GM19035 (cell line): ENCODE measurements at regions not wholly inside any gene's neighbourhood (a gene's known extent, or its start where the extent isn't known, plus 50 kb on each side); places are given as distances from the start of the nearest gene placed in this dataset.
A peak's percentile ranks its signal among the peaks of the same experiment; 100 is the strongest.

Experiments used
- ATAC-seq: cut with Tn5 transposase; IDR thresholded peaks from one replicate; pipeline ENCODE4 v1.9.1; 2021; ENCODE audit not compliant: unreplicated experiment

DNA sequence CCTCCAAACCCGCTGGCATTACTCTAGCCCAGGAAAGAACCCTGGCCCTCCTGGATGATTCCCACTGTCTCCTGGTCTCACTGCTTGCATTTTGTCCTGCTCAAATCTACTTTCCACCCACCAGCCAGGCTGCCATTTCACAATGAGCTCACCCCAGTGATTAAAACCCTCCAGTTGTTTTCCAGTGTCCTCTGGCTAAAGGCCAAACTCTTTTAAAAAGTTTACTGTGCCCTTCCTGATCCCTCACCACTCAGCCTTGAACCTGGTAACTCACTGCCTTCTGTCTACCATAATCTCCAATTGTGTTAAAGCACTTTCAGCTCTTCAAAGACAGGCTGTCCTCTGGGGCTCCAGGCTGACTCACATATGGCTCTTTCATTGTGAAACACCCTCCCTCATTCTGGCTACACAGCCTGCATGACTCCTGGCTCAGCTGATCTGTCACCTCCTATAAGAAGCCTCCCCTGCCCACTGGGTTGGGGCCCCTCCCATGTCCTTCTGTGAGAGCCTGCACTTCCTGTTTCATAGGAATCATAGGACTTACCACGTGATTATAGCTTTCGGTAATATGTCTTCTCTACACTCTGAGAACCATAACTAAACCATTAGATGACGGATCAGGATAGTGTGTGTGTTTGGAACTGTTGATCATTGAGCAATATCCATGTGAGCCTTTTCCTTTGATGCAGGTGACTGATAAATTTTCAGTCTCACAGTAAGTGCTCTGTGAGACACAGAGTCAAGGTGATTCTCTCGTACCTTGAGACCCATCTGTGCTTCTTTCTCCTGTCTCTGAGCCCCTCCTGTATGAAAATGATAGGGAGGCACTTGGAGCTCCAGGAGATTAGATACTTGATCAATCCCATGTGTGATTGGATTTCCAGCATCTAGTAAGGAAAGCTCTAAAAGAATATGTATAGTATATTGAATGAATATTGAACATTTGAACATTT lies 590.8 kb upstream of the ID2 start:
- no peak for ATAC-seq

DNA sequence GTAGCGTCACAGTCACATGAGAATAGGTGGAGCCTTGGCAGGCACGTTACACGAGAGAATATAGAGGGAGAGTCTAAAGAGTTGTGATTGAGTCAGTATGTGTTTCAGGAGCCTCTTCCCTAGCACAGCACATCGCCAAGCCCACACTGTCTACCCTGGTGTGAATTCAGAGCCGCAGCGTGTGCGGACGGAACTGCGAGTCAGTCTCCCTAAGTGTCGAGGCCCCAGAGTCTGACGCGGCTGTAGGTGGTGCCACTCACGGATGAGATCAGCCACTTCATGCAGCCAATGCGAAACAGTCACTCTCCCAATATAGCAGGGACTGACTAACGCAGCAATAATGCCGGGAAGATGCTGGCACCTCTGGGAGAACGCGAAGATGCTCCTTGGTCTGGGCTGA lies 587.3 kb upstream of the ID2 start:
- no peak for ATAC-seq

DNA sequence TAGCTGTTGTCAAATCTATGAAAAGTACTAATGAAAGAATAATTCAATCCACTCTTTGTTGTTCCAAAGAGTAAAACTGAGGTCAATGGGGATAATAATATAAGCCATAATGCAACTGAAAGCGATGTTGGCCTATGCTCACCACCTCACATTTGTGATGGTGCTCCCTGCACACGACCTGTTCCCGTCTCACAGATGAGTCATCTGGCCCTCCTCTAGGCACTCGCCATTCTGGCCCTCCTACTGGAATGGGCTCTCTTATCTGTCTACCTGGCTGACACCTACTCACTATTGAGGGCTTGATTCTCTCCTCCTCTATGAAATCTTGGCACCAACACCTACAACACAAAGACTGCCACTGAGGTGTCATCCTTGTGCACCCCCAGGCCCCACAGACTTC lies 585.9 kb upstream of the ID2 start:
- no peak for ATAC-seq

DNA sequence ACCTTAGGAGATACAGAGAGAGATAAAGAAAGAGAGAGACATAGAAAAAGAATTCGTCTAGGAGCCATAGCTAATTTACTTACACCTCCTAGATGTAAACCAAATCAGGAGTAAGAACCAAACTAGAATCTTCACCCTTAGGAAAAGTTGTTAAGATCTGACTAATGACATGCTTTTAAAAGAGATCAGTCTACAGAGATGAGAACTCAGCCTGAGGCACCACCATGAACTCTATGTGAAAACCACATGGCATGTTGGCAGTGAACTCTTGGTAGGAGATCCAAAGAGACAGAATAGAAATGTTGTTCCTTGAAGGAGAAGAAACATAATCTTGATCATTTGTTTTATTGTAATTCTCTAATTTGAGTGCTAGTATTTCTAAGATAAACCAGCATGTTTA lies 585.4 kb upstream of the ID2 start:
- ATAC-seq, result no peak

DNA sequence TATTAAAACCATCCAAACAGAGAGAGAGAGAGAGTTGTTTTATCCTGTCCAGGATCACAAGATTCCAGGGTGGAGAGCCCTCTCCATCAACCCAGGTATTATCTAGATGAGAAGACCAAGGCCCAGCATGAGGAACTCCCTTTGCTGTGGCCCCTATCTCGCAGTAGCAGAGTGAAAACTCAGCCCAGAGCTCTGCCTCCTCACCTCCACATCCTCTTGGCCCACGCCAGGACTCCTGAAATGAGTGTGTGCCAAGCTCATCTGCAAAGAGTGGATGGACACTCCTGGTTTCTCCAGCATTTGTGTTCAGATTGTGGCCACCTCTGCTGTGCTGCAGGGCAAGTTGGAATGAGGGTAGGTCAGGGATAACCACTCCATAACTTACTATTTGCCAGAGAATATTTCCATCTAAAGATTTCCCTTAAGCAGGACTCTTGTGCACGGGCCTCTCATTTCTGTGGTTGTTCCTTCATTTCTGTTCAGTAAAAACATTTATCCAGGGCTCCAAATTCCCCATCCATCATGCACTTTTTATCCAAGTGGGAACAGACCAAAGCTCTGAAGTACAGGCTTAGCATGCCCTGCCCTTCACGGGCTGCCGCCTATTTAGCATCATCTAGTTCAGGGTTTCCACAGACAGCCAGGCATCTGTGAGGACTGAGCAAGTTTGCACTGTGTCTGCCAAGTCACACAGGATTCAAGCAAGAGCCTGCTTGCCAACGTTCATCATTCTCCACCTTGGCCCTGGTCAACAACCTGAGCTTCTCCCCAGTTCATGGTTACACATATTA lies 583.2 kb upstream of the ID2 start:
- no peak for ATAC-seq

DNA sequence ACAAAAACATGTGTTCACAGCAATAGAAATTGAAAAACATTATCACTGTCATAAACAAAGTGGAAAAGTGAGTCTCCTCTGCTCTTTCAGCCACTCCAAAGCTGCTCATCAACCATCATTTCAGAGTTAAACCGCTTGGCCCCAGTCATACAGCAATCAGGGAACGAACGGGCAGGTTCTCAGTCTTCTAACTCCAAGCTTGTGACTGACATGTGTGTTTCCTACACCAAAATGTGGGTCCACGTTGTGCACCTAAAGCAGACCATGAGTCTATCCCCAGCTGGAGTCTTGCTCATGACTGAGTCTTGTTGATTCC lies 582.6 kb upstream of the ID2 start:
- no peak for ATAC-seq

DNA sequence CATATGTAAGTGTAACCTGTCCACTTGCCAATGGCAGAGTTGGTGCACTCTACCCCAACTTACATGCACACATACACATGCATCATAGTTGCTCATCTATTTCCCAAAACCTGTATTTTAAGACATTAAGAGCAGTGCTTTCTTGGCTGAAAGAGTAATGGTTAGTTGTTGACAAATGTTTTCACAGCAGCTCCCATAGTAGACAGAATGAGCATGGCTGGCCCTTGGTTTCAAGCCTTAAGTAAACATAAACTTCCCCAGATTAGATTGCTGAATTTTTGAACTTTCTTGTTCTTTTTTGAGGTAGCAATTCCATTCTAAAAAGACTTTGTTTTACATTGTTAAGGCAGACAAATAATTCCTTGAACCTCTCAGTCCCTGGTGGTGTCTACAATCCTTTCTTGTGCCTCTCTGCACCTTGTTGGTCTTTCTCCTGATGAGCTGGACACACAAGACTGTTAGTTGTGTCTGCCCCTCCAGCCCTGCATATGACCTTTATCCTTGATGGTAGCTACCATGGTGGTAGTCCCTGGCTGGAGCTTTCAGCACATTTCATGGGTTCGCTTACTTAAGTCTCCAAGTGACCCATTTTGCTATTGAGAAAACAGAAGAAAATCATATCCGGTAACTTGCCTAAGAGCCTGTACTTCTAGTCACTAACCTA lies 580.1 kb upstream of the ID2 start:
- ATAC-seq, result no peak

DNA sequence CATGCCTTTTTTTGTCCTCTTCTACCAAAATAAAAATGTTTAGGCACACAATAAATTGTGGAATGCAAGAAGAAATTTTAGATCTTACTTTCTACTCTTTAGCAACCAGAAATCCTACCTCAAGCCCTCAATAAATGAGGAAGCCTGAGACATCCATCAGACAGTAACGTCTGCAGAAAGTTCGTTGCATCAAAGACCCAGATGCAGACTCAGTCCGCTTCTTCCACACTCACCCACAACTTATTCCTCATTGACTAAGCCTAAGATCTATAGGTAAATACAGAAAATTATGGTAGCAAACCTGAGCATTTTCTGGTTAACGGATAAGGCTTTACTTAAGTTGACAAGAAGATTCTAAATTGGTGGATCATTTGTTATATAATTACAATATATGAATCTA lies 579.4 kb upstream of the ID2 start:
- no peak for ATAC-seq

DNA sequence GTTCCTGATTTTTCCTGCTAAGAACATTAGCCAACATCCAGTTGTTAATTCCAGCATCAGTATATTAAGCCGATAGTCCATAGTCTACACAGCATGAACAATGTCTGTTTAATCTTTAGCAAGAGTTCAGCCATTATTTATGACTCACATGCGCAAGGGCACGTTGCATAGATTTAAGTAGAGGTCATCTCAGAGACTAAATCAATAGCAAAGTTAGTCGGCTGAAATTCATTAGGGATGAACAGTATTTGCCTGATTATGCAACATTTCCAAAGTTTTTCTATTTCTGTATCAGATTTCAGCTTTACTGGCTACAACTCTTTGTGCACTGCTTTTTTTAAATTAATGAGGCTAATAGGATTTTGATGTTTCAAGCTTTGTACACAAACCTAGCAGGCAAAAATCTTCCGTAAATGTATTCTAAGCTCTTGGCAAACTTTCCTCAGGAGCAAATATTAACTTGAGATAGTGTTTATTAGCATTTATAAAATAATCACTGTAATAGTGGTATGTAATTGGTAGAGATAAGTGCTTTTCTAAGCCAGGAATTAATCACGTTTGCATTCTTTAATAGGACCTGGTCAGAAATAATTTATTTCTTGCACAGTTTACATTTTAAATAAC lies 578.7 kb upstream of the ID2 start:
- ATAC-seq, result no peak

DNA sequence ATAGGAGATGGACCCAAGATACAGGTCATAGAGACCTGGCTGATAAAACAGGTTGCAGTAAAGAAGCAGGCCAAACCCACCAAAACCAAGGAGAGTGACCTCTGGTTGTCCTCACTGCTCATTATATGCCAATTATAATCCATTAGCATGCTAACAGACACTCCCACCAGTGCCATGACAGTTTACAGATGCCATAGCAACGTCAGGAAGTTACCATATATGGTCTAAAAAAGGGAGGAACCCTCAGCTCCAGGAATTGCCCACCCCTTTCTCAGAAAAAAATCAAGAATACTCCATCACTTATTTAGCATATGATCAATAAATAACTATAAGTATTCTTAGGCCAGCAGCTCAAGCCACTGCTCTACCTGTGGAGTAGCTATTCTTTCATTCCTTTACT lies 574.7 kb upstream of the ID2 start:
- ATAC-seq, result no peak

DNA sequence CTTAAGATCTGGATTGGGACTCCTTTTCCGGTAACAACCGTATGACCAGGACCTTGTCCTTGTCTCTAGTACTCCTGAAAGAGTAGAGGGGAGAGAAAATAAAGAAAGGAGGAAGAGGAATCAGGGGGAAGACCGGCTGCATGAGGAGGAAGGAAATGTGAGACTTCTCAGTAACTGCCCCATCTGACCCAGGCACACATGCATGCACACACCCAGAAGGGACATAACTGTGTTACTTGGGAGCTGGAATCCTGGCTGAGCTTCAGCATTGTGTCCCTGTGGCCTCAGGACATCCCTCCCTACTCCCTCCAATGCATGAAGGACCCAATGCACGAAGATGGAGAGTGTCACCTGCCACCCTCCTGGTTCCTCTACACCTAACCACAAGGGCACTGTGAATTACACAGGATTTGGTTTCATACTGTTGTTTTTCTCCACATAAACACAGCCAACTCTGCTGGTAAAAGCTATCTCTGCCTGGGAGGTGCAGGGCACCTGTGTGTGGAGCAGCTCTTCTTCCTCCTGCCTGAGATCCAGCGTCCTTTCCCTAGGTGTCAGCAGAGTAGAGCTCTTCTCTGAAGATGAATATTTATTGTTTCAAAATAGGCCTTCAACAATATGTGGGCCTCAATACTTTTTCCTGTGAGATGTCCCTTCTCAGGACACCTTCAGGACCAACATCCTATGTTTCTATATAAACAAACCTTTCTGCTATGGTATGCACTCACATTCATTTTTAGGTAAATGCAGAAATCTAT lies 574.1 kb upstream of the ID2 start:
- ATAC-seq, result no peak

DNA sequence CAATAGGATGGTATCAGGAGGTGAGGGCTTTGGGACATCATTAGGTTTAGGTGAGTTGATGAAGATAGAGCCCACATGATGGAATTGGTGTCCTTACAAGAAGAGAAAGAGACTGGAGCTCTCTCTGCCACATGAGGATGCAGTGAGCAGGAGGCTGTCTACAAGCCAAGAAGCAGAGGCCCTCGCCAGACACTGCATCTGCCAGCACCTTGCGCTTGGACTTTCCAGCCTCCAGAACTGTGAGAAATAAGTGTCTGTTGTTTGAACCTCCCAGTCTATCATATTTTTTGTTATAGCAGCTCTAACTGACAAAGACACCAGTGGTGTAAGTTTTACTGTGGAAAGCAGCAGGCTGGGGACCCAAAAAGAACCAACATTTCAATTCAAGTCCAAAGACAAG lies 571.1 kb upstream of the ID2 start:
- ATAC-seq, result no peak

DNA sequence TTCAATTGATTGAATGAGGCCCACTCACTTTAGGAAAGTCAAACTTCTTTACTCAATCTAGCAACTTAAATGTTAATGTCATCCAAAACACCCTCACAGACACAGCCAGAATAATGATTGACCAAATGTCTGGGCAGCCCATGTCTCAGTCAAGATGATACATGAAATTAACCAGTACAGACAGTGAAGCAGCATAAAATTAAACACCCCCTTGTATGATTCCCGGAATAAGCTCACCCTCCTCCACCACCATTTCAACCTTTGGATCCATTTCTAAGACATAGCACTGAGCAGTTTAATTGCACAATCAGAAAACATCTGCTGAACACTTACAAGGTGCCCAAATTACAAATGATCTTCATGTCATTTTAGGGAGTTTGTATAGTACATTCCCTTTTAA lies 570.7 kb upstream of the ID2 start:
- ATAC-seq, result no peak

DNA sequence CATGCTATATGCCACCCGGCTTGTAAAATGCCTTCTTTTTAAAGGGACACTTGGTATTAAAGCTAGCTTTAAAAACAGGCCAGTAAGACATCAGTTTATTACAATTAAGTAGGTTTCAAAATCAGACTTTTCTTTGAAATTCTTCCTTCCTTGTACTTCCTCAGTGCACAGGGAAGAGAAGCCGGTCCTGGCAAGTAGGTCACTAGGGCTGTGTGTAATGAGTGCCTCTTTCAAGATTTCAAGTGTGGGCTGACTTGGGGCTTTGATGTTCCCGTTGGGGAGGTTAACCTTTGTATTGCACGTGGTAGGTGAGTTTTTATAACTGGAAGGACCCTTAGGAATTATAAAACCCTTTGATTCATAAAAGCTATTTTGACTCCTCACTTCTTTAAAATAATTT lies 566.4 kb upstream of the ID2 start:
- no peak for ATAC-seq

DNA sequence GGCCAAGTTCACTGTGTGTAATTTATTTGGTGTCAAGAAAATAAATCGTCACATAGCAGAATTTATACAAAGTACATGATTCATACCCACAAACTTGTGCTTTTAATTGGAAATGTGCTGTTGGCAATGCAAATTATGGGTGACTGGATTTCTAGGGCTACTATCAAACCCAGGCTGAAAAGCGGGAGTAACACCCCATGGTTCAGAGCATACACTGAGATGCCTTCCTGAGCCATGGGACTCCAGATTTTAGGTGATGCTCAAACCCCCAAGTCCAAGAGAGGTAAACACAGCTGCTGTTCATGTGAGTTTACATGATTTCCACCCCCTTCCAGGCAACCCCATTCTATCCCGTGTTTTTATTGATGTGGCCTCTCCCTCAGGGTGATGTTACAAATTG lies 565.9 kb upstream of the ID2 start:
- ATAC-seq, result no peak

DNA sequence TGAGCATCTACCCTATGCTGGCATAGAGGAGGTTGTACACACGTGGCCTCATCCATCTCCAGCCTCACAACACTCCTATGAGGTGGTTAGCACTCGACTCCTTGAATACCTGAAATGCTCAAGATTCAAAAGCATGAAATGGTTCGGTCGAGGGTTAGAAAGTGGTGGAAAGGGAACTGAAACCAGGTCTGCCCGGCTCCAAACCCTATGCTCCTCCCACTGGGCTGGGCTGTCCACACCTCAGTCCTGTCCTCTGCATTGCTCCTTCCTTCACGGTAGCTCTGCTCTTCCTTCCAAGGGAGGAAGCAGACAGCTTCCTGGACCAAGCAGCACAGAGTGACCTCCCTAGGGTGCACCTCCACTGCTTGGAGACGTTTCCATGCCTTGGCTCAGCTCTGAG lies 565.2 kb upstream of the ID2 start:
- peak; percentile 99 for ATAC-seq

DNA sequence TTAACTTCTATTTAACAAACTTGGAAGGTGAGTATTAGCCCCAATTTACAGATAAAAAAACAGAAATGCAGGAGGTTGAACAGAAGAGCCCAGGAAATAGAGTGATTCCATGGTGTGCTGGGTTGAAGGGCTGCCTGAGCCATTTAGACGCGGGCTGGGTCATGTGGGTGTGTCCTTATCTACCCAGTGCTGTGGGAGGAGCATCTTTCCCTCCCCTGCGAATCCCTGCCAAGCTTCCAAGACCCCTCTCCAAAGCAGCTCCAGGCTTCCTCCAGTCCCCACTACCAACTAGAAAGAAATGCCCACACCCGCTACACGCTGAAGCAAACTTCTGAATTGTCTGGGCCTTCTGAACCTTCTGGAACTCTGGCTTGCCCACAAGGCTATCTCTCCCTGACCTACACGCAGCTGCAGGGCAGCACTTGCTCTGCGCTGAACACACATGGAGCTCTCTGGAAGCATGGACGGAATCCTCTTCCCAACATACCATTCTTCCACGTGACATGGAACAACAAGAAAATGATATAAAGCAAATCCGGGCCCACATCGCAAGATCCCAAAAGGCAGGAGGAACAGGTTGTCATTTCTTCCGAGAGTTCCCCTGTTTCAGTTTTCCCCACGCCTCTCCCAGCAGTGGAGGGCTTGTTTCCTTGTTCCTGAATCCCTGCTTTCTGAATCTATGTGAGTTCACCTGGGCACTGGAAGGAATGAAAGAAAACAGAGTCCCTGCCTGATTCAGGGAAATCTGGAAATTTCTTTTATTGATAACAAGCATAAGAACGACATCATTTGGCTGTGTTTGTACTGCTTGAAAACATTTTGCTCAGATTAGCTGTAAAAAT lies 562.7 kb upstream of the ID2 start:
- no peak for ATAC-seq

DNA sequence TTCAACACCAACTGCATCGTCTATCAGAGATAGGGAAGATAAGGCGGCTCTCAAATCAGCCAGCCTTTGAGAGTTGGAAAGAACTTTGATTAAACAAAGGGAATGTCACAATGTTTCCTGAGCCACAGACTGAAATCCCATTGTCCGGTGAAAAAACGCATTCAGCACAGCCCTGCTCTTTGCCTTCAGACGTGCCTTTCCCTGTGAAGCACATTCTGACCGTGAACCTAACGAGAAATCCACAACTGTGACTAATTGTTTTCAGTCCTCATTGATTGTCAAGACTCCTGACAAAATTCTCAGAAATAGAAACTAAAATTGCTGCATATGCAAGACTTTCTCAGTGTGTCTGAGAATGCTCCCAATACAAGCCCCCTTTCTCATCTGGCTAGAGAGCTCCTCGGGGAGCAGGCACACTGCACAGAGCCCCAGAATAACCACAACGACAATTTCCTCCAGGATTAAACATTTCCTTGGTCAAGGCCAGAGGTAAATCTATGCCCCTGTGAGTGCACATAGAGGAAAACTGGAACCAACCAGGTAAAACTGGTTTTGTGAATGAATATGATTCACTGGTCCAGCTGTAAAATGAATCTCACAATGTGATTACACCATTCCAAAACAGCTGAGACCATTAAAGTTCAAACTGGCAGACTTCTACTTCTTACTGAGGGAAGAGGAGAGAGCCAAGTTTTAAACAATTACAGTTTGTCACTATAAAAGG lies 561.9 kb upstream of the ID2 start:
- ATAC-seq, result no peak

DNA sequence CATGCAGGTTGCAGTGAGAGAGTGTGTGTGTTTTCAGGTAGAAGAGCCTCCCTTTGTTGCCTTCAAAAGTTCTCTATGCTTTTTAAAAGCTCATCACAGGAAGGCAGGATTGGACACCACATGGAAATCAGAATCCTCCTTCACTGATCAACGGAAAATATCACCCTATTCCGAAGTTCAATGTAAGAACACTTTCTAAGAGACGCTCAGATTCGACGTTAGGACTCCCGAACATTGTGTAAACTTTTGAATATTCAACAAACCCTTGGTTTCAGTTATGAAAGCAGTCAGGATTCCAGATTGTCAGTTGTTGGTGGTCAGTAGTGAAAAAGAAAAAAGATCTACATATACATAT lies 561.4 kb upstream of the ID2 start:
- no peak for ATAC-seq
